CD4-positive, alpha-beta T cell treated with Interleukin-17A for 4 hours (primary cell): ENCODE measurements at regions not wholly inside any gene's neighbourhood (a gene's known extent, or its start where the extent isn't known, plus 50 kb on each side); places are given as distances from the start of the nearest gene placed in this dataset.
"Not testable (repeated sequence)": the region's sequence is repeated elsewhere in the genome, so short reads cannot be mapped to it uniquely, and the experiment has no call there.

ENCODE experiments used
- DNase-seq: peaks from one replicate; pipeline ENCODE4 v3.0.0-alpha.2; 2020; ENCODE audit warnings: mixed read lengths

- DNase-seq, result no peak
These were observed 111.2 kb downstream of the THBS2 start for GRCh38 chr6:169142538-169142844.

- no peak for DNase-seq
These were observed 111.7 kb downstream of the THBS2 start for GRCh38 chr6:169141671-169142537.

DNA sequence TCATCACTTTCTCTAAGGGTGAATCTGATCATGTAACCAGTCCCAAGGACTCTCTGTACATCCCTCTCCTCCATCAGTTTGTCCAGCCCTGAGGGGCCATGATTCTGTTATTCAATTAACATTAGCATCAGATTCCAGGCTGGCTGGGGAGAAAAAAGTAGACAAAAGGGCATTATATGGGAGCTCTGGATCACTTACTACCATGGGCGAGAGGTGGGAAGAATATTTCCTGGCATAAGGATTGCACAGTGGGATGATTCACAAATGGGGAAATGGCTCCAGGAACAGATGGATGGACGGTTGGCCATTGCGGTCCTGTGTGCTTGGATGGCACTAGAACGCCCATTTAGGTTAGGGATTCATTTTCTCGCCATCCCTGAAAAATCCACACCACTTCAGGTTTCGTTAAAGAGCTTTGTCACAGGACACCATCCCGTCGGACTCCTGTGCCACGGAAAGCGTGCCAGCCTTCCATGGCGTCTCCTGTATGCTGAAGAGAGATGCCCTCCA is 112.6 kb downstream of the THBS2 start:
- no peak for DNase-seq

GRCh38 chr6:169139179-169139971 is 114.3 kb downstream of the THBS2 start:
- no peak for DNase-seq

DNA sequence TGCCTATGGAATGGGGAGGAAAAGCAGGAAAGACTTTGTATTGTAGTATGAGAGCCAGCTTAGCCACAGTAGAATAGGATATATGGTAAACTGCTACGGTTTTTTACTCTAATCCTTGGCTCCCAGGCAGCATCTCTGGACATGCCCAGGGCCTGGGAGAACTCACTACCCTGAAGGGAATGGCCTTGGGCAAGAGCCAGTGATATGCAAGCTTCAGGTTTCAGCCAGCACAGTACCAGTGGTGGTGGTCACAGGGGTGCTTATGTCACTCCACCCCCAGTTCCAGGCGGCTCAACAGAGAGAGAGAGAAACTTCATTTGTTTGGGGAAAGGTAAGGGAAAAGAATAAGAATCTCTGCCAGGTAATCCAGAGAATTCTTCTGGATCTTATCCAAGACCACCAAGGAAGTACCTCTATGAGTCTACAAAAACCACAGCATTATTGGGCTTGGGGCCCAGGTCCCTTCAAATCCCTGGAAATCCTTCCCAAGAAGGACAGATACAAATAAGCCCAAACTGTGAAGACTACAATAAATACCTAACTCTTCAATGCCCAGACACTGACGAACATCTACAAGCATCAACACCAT is 121.2 kb downstream of the THBS2 start:
- DNase-seq, result no peak

- no peak for DNase-seq
These were observed 122.3 kb downstream of the THBS2 start for GRCh38 chr6:169131390-169131789.

DNA sequence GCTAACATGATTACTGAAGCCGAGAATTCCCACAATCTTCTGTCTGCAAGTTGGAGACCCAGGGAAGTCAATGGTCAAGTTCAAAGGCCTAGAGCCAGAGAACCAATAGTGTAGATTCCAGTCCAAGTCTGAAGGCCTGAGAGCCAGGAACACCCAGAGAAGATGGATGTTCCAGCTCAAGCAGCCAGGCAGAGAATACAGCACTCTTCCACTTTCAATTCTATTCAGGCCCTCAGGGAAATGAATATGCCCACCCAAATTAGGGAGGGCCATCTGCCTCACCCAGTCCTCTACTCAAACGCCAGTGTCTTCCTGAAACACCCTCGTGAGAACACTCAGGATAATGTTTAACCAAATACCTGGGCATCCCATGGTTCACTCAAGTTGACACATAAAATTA is 123.5 kb downstream of the THBS2 start:
- DNase-seq, result no peak

GRCh38 chr6:169121013-169121412 is 132.6 kb downstream of the THBS2 start:
- DNase-seq, result no peak

DNA sequence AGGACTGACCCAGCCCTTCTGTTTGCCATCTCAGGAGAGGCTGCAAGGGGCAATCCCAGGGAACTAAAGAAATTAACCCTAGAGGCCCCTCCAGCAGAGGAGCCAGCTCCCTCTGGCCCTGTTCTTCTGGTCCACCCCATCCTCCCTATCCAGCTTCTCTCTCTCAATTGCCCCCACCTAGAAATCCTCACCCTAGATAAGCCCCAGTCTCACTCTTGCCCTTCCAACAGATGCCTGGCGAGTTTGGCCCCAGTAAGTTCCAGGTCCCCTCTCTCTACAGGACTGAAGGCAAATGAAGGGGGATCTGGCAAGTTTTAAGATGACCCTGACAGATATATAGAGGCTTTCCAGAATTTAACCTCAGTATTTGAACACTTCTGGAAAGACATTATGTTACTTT is 134.0 kb downstream of the THBS2 start:
- no peak for DNase-seq

DNA sequence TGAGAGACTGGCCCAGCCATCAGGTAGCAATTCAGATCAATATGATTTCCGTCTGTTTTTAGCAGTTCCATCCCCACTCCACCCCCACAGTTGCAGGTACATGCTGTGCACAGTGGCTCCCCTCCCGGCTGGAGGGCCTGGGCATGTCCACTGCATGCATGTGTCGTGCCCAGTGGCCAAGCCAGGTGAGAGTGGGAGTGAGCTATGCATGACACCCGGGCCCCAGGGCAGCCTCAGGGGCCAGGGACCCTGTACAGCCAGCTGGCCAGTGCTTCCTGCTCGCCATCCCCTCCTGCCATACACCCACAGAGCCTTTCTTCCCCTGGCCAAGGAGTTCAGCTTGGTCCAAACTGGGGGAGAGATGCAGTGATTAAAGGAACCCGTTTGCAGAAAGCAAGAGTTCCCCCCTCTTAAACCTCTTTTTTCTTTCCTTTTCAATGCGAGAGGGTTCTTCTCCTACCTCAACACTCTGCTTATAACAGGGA is 135.3 kb downstream of the THBS2 start:
- DNase-seq, result no peak

GRCh38 chr6:169117663-169118062 is 136.0 kb downstream of the THBS2 start:
- DNase-seq, result no peak

DNA sequence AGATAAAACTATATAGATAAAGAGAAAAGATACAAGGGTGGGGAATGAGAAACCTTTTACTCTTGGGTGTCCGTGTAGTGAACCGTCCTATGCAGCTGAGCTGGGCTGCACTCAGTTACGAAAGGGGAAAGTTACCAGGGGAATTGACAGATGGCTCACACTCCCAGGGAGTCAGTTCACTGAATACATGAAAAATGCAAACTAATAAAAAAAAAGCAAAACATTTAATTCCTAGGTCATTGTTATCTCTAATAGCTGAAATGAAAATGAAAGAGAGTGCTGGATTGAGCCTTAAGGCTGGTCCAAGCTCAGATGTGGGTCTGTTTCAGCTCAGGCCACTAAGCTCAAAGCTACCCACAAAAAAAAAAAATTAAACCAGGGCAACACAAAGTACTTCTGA is 138.0 kb downstream of the THBS2 start:
- no peak for DNase-seq

DNA sequence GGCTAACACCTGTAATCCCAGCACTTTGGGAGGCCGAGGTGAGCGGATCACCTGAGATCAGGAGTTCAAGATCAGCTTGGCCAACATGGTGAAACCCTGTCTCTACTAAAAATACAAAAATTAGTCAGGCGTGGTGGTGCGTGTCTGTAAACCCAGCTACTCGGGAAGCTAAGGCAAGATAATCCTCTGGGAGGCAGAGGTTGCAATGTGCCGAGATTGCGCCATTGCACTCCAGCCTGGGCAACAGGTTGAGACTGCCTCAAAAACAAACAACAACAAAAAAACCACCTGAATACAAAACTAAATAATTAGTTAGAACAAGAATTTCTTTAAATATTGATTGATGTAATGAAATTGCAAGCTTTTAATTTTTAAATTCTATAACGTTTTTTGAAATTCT is 139.0 kb downstream of the THBS2 start:
- DNase-seq, result not testable (repeated sequence)

DNA sequence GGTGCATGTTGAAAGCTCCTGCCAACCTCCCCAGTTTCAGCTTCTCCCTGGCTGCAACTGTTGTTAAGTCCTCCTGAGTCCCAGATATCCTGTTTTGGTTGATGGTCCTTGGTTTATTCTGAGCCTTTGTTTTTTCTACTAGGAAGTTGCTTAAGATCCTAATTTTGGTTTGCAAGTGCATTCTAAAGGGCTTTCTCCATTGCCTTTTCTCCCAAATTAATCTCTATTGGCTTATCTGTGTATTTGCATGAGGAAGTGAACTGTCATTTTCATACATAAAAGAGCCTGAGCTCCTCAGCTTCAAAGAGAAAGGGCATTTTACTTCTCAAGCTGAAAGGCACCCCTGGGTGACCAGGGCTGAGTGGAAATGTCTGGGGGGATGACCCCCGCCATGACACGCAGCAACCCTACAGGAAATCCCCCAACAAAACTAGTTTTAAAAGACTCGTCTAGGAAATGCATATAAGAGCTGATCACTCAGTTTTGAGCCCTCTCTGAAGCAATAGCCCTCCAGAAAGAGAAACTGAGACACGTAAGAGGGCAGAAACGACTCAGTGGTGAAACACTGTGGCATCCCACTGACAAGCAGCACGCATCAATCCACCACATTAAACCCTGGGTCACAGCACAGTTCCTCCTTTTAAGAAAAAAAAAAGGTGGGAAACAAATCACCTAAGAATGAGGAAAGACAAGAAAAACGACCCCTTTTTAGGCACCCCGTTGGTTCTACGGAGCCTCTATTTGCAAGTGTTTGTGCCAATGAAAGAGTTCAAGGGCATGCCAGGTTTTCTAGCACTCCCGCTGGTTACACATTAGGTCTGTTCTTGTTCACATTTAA is 140.9 kb downstream of the THBS2 start:
- no peak for DNase-seq

GRCh38 chr6:169111203-169111602 is 142.4 kb downstream of the THBS2 start:
- no peak for DNase-seq

DNA sequence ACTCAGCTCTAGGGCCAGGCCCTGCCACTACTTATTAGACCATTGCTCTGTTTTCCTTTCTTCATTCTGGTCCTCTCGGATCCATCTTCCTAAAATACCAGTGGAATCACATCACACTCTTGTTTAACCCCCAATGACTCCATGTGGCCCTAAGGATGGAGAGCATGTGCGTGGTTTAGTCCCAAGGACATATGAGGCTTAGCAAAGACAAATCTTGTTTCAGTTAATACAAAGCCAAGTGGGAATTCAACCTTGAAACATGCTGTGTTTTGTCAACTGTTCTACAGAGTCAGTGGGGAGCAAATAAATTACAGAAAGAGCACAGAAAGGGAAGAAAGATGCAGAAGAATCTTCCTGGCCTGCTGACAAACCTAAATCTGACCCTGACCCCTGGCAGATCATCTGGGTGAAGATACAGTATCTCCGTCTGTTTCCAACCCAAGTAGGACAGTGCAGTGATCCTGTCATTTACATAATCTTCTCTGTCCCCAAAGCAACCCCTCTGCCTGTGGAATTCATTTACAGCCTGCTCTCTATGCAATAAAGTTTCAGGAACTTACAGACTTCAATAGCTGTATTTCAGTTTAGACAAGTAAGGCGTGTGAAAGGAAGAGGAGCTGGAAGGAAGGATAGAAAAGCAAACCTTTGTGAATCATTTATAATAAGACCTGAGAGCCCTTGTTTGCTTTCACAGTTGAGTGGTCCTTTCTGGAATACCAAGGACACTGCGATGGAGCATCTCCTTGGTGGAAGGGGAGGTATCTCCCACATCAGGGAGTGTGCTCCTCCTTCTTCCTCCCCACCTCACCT is 144.0 kb downstream of the THBS2 start:
- DNase-seq, result no peak

GRCh38 chr6:169108753-169109152 is 144.9 kb downstream of the THBS2 start:
- no peak for DNase-seq

DNA sequence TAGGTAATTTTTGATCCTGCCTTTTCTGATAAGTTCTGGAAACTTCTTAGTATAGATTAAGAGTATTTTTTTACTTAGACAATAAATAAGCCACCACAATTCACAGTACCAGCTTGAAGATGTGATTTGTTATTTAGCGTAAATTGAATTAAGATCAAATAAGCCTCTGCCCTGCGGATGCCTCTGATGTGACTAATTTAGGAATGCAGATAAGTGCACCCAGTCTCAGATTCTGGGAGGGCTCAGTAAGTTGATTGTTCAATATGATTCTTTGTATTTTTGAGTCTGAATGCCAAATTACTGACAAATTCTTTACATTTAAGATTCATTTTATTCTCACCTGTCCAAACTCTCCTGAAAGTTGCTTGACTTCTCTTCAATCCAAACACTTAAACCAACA is 147.5 kb downstream of the THBS2 start:
- no peak for DNase-seq

DNA sequence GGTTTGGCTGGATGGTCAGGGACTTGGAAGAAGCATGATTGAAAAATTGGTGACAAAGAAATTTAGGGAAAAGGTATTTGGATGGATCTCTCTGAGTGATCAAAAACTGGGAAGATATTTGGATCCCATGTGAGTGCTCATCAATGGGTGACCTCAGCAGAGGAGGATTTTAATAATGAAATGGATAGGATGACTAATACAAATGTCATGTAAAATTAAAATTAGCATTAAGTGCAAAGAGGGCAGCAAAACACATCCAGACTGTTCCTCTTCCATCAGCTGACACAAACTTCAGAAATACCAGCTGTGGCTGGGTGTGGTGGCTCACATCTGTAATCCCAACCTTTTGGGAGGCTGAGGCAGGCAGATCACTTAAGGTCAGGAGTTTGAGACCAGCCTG is 151.7 kb downstream of the THBS2 start:
- no peak for DNase-seq

- DNase-seq, result no peak
These were observed 152.4 kb downstream of the THBS2 start for GRCh38 chr6:169101036-169101805.
